K562 (cell line): ENCODE measurements at regions not wholly inside any gene's neighbourhood (a gene's known extent, or its start where the extent isn't known, plus 50 kb on each side); places are given as distances from the start of the nearest gene placed in this dataset.

Experiments
- ATAC-seq: fragments of 200-7000 bp; cut with Tn5 transposase; 3 replicates; pipeline ENCODE4 v1.9.1; 2020; ENCODE audit warnings: moderate library complexity
- BruUV-seq: library from RNA; stranded (reverse); fragments of 400-500 nt; replicated peaks from 2 replicates; lab custom pipeline; 2021; lab: Mats Ljungman, UMichigan
- CTCF ChIA-PET: fragments of 300-600 bp; formaldehyde crosslinking; extraction: SDS; loops from one replicate; lab custom pipeline; 2021; ENCODE audit warnings: low intra/inter-chr PET ratio; lab: Yijun Ruan, JAX
- POLR2A ChIA-PET: fragments of 300-600, 350-650 bp; sonication (Branson Sonifier 250); formaldehyde crosslinking; extraction: SDS; loops from one replicate; lab custom pipeline; 2021; ENCODE audit warnings: antibody characterized with exemption, inconsistent platforms; lab: Yijun Ruan, JAX
- DNase-seq, 4 experiments: peaks; one replicate each; pipeline versions ENCODE4 v3.0.0 to v3.0.0-alpha.2; 2011 to 2018; ENCODE audit warnings: low spot score in 3 of 4, mixed read lengths in 3 of 4; ENCODE audit errors: extremely low read depth in 1 of 4
- FAIRE-seq: peaks from 2 replicates; lab custom pipeline; 2011; peaks lifted over from hg19 to GRCh38; lab: Jason Lieb, UNC
- H2AFZ ChIP-seq: 2 replicates; pipeline ENCODE4 v1.6.0; 2011; ENCODE audit warnings: low read depth, low read length, control low read depth, inconsistent platforms
- H3K27ac ChIP-seq: fragments of 200-600 bp; 3 replicates; pipeline ENCODE4 v1.8.0; 2011; ENCODE audit warnings: low read depth, mild to moderate bottlenecking, control low read depth, inconsistent platforms, low read length, moderate library complexity, mixed read lengths; ENCODE audit errors: extremely low read depth
- H3K27me3 ChIP-seq, 2 experiments: fragments of 300-600 bp in 1 of 2; 2 replicates in 1 of 2; 3 replicates in 1 of 2; pipeline versions ENCODE4 v1.6.0 to v1.8.0; 2011; ENCODE audit warnings: inconsistent platforms in 2 of 2, low read length in 2 of 2, mild to moderate bottlenecking in 1 of 2, mixed read lengths in 1 of 2, moderate library complexity in 1 of 2; ENCODE audit not compliant: control insufficient read depth in 2 of 2, insufficient read depth in 2 of 2
- H3K36me3 ChIP-seq: fragments of 300-600 bp; 3 replicates; pipeline ENCODE4 v1.8.0; 2011; ENCODE audit warnings: mild to moderate bottlenecking, low read length, inconsistent platforms; ENCODE audit not compliant: control insufficient read depth, insufficient read depth
- H3K4me1 ChIP-seq, 2 experiments: fragments of 200-600 bp in 1 of 2; replicated peaks in 1 of 2; 2 replicates in 1 of 2; 3 replicates in 1 of 2; pipeline versions ENCODE4 v1.5.1 to v1.8.0; 2011; ENCODE audit warnings: inconsistent platforms in 2 of 2, low read length in 2 of 2, mild to moderate bottlenecking in 1 of 2, mixed read lengths in 1 of 2, moderate library complexity in 1 of 2; ENCODE audit not compliant: control insufficient read depth in 2 of 2, insufficient read depth in 2 of 2
- H3K4me2 ChIP-seq: 2 replicates; pipeline ENCODE4 v1.6.1; 2011; ENCODE audit warnings: low read length, control low read depth, inconsistent platforms, mixed read lengths; ENCODE audit not compliant: insufficient read depth
- H3K4me3 ChIP-seq: fragments of 200-600 bp; sonication (generic), shearing (Covaris generic); 2 replicates; pipeline ENCODE4 v1.5.1; 2016; ENCODE audit warnings: control low read depth, inconsistent platforms
- H3K79me2 ChIP-seq: fragments of 200-600 bp; 3 replicates; pipeline ENCODE4 v1.8.0; 2011; ENCODE audit warnings: low read length, inconsistent platforms; ENCODE audit not compliant: control insufficient read depth, insufficient read depth
- H3K9ac ChIP-seq, 2 experiments: 2 replicates each; pipeline versions ENCODE4 v1.6.0 to v1.6.1; 2011; ENCODE audit warnings: low read depth in 2 of 2, low read length in 2 of 2, control low read depth in 1 of 2, inconsistent platforms in 1 of 2, mild to moderate bottlenecking in 1 of 2, mixed read lengths in 1 of 2; ENCODE audit not compliant: insufficient read depth in 1 of 2
- H3K9me1 ChIP-seq: one replicate; pipeline ENCODE4 v1.6.0; 2011; ENCODE audit warnings: inconsistent platforms, mild to moderate bottlenecking, low read length, moderate library complexity; ENCODE audit not compliant: control insufficient read depth, insufficient read depth
- H3K9me3 ChIP-seq: replicated peaks from 2 replicates; pipeline ENCODE4 v1.5.1; 2011; ENCODE audit warnings: low read depth, low read length, inconsistent platforms; ENCODE audit not compliant: control insufficient read depth, insufficient read depth
- H4K20me1 ChIP-seq: replicated peaks from 2 replicates; pipeline ENCODE4 v1.6.1; 2011; ENCODE audit warnings: low read length, inconsistent platforms, mixed read lengths; ENCODE audit not compliant: control insufficient read depth, insufficient read depth
- ARID2 ChIP-seq: fragments of 450-650 bp; IDR thresholded peaks from 2 replicates; pipeline ENCODE4 v1.6.1; 2017; ENCODE audit warnings: antibody characterized with exemption, mild to moderate bottlenecking
- CGGBP1 ChIP-seq: fragments of 250-450 bp; sonication (Bioruptor Pico); IDR thresholded peaks from 2 replicates; pipeline ENCODE4 v1.9.0; 2021; ENCODE audit warnings: mild to moderate bottlenecking
- FOXA1 ChIP-seq: fragments of 450-650 bp; IDR thresholded peaks from 2 replicates; pipeline ENCODE4 v1.6.1; 2016; ENCODE audit warnings: mild to moderate bottlenecking, borderline replicate concordance
- GATA2 ChIP-seq: sonication (generic); formaldehyde crosslinking; IDR thresholded peaks from 2 replicates; pipeline ENCODE4 v1.4.0; 2020; ENCODE audit warnings: mild to moderate bottlenecking, missing genetic modification reagents
- GMEB1 ChIP-seq: fragments of 250-450 bp; sonication (Bioruptor Pico); IDR thresholded peaks from 2 replicates; pipeline ENCODE4 v1.4.0; 2020; ENCODE audit warnings: mild to moderate bottlenecking
- HNRNPK ChIP-seq: fragments of 200-400 bp; formaldehyde crosslinking; IDR thresholded peaks from one replicate; pipeline ENCODE4 v1.6.1; 2018; ENCODE audit warnings: mild to moderate bottlenecking, low read depth, low read length; ENCODE audit not compliant: poor library complexity, severe bottlenecking
- JUN ChIP-seq, 2 experiments: sonication (generic) in 1 of 2; formaldehyde crosslinking in 1 of 2; IDR thresholded peaks; 2 replicates each; pipeline versions ENCODE4 v1.6.1 to v1.8.0; 2012 to 2022; ENCODE audit warnings: borderline replicate concordance in 2 of 2, mild to moderate bottlenecking in 2 of 2, improper control_type of control experiment in 1 of 2, low read depth in 1 of 2, low read length in 1 of 2, missing genetic modification reagents in 1 of 2
- NFYB ChIP-seq: IDR thresholded peaks from 2 replicates; pipeline ENCODE4 v1.6.1; 2011; ENCODE audit warnings: mild to moderate bottlenecking, moderate library complexity; ENCODE audit not compliant: insufficient read length; ENCODE audit errors: extremely low read depth
- SMARCC2 ChIP-seq: fragments of 450-650 bp; IDR thresholded peaks from 2 replicates; pipeline ENCODE4 v1.6.1; 2017; ENCODE audit warnings: antibody characterized with exemption, moderate library complexity, mild to moderate bottlenecking, low read depth
- ZFP36 ChIP-seq: fragments of 150-350 bp; IDR thresholded peaks from 2 replicates; pipeline ENCODE4 v1.6.1; 2018; ENCODE audit warnings: low read length, low read depth; ENCODE audit not compliant: partially characterized antibody
- ZKSCAN3 ChIP-seq: fragments of 250-450 bp; sonication (Bioruptor Pico); IDR thresholded peaks from 2 replicates; pipeline ENCODE4 v1.4.0; 2020
- ZNF655 ChIP-seq: fragments of 250-450 bp; sonication (Bioruptor Pico); IDR thresholded peaks from 2 replicates; pipeline ENCODE4 v1.5.0; 2021
- ZNF764 ChIP-seq: fragments of 250-450 bp; sonication (Bioruptor Pico); IDR thresholded peaks from 2 replicates; pipeline ENCODE4 v1.4.0; 2020; ENCODE audit warnings: low read depth, mild to moderate bottlenecking, moderate library complexity
- WGBS: fragments of 100-300 bp; shearing (Covaris generic); methylation state at CpG from one replicate; pipeline ENCODE4 v1.1.6; 2016; ENCODE audit warnings: low coverage, mixed read lengths; ENCODE audit not compliant: insufficient coverage; ENCODE audit errors: missing lambda C conversion rate; 5-methylcytosine and 5-hydroxymethylcytosine counted together
- in situ Hi-C: fragments of 300-500 bp; cut with MboI; formaldehyde crosslinking; loops from 4 replicates; pipeline ENCODE4 v1.15.0; 2018; ENCODE audit warnings: inconsistent platforms, mixed read lengths
- intact Hi-C: fragments of 100-400 bp; cut with micrococcal nuclease; formaldehyde crosslinking; loops from 2 replicates; pipeline ENCODE4 v1.14.2; 2022

GRCh38 chr1:186532466-186532865 lies 71.6 kb upstream of the PDC start:
- H3K9ac ChIP-seq: no peak overlapping the region
- intact Hi-C loops: no loop called here
- H3K4me3 ChIP-seq: no peak overlapping the region
- POLR2A ChIA-PET: no interaction called here
- H3K4me2 ChIP-seq: no peak overlapping the region
- H4K20me1 ChIP-seq: no peaks in the 10 kb centered on the region
- no peaks in the 10 kb centered on the region for H3K27me3 ChIP-seq
- no peak overlapping the region for H3K27ac ChIP-seq
- in situ Hi-C loops: no loop called here
- H3K9me1 ChIP-seq: no peaks in the 10 kb centered on the region
- FAIRE-seq (no peak), DNase-seq (no peak)
- 0 out of 2 replicates have a peak, but pooled peaks cover 3% of the 10 kb centered on the region for H3K9me3 ChIP-seq
- H3K4me1 ChIP-seq: no peaks in the 10 kb centered on the region
- no peaks in the 10 kb centered on the region for H3K36me3 ChIP-seq
- TF ChIP-seq FOXA1 (no peak), JUN (IDR thresholded peaks at IDR 0.05; ENCODE audit: borderline replicate concordance, low read depth, low read length) (no peak), JUN (CRISPR knock-in tag; IDR thresholded peaks at IDR 0.05; ENCODE audit: borderline replicate concordance) (no peak), NFYB (no peak), ZNF655 (CRISPR knock-in tag) (no peak), ZNF764 (CRISPR knock-in tag) (no peak), GMEB1 (CRISPR knock-in tag) (no peak), GATA2 (CRISPR knock-in tag) (no peak), CGGBP1 (CRISPR knock-in tag) (no peak), HNRNPK (no peak), ZFP36 (no peak), SMARCC2 (no peak), ARID2 (no peak), ZKSCAN3 (no peak)
- TF ChIP-seq, all 486 proteins: peak for 0
- WGBS: 0% methylated on average over 2 of the region's 2 CpGs
- H2AFZ ChIP-seq: no peak overlapping the region
- CTCF ChIA-PET: interaction anchor here (0.6 kb wide), 1 partner anchor 39 kb away, joined by 5 read pairs; no protein-coding TSS in a partner anchor
- no peaks in the 10 kb centered on the region for H3K79me2 ChIP-seq
- no TSS peak for BruUV-seq
- no peak for ATAC-seq
